H9 (cell line): ENCODE measurements at regions not wholly inside any gene's neighbourhood (a gene's known extent, or its start where the extent isn't known, plus 50 kb on each side); places are given as distances from the start of the nearest gene placed in this dataset.

Experiments used
- DNase-seq: peaks from one replicate; pipeline ENCODE4 v3.0.0-alpha.2; 2017
- H2AFZ ChIP-seq: one replicate; pipeline ENCODE4 v1.6.1; 2013; ENCODE audit warnings: mild to moderate bottlenecking, low read length, control low read depth, moderate library complexity
- H2AK5ac ChIP-seq: 2 replicates; pipeline ENCODE4 v1.6.1; 2013; ENCODE audit warnings: low read length, control low read depth, mixed read lengths; ENCODE audit not compliant: insufficient read length
- H2BK120ac ChIP-seq: one replicate; pipeline ENCODE4 v1.6.1; 2013; ENCODE audit warnings: low read depth, mild to moderate bottlenecking, low read length, control low read depth, inconsistent platforms; ENCODE audit not compliant: poor library complexity, severe bottlenecking
- H2BK12ac ChIP-seq: 2 replicates; pipeline ENCODE4 v1.6.1; 2013; ENCODE audit warnings: low read length, control low read depth, mixed read lengths, low read depth; ENCODE audit not compliant: insufficient read length
- H2BK15ac ChIP-seq: 2 replicates; pipeline ENCODE4 v1.6.1; 2013; ENCODE audit warnings: low read depth, low read length, control low read depth
- H2BK20ac ChIP-seq: one replicate; pipeline ENCODE4 v1.6.1; 2013; ENCODE audit warnings: low read depth, mild to moderate bottlenecking, low read length, control low read depth, inconsistent platforms; ENCODE audit not compliant: poor library complexity, severe bottlenecking
- H2BK5ac ChIP-seq: 2 replicates; pipeline ENCODE4 v1.6.1; 2013; ENCODE audit warnings: low read length, control low read depth, mixed read lengths; ENCODE audit not compliant: insufficient read length
- H3K14ac ChIP-seq: 2 replicates; pipeline ENCODE4 v1.6.1; 2013; ENCODE audit warnings: low read length, control low read depth; ENCODE audit not compliant: insufficient read depth
- H3K18ac ChIP-seq: 2 replicates; pipeline ENCODE4 v1.6.1; 2013; ENCODE audit warnings: low read depth, mild to moderate bottlenecking, mixed read lengths, low read length, control low read depth; ENCODE audit not compliant: insufficient read length
- H3K23ac ChIP-seq: 2 replicates; pipeline ENCODE4 v1.6.1; 2013; ENCODE audit warnings: low read length, control low read depth, mixed read lengths, low read depth; ENCODE audit not compliant: insufficient read length
- H3K23me2 ChIP-seq: 2 replicates; pipeline ENCODE4 v1.6.1; 2013; ENCODE audit warnings: low read depth, mild to moderate bottlenecking, mixed read lengths, low read length, control low read depth; ENCODE audit not compliant: insufficient read length, poor library complexity, severe bottlenecking
- H3K27ac ChIP-seq: 2 replicates; pipeline ENCODE4 v1.5.1; 2013; ENCODE audit warnings: low read length, control low read depth, mixed read lengths, low read depth; ENCODE audit not compliant: insufficient read length
- H3K27me3 ChIP-seq: 2 replicates; pipeline ENCODE4 v1.6.1; 2013; ENCODE audit warnings: low read length, control low read depth, inconsistent platforms; ENCODE audit not compliant: insufficient read depth
- H3K4ac ChIP-seq: 2 replicates; pipeline ENCODE4 v1.6.1; 2013; ENCODE audit warnings: low read depth, mild to moderate bottlenecking, control low read depth, inconsistent platforms, low read length, moderate library complexity
- H3K4me1 ChIP-seq: 2 replicates; pipeline ENCODE4 v1.6.1; 2013; ENCODE audit warnings: low read length, control low read depth, inconsistent platforms; ENCODE audit not compliant: insufficient read depth
- H3K4me2 ChIP-seq: 2 replicates; pipeline ENCODE4 v1.6.1; 2013; ENCODE audit warnings: low read length, control low read depth, mixed read lengths; ENCODE audit not compliant: insufficient read length, insufficient read depth
- H3K56ac ChIP-seq: 2 replicates; pipeline ENCODE4 v1.6.1; 2013; ENCODE audit warnings: low read depth, mild to moderate bottlenecking, mixed read lengths, low read length, control low read depth; ENCODE audit not compliant: insufficient read length
- H3K79me1 ChIP-seq: 2 replicates; pipeline ENCODE4 v1.6.1; 2013; ENCODE audit warnings: low read depth, mild to moderate bottlenecking, moderate library complexity, low read length, control low read depth, inconsistent platforms; ENCODE audit not compliant: insufficient read depth, poor library complexity, severe bottlenecking
- H3K79me2 ChIP-seq: 2 replicates; pipeline ENCODE4 v1.6.1; 2013; ENCODE audit warnings: low read length, control low read depth, inconsistent platforms; ENCODE audit not compliant: insufficient read depth
- H3K9ac ChIP-seq: 2 replicates; pipeline ENCODE4 v1.6.1; 2013; ENCODE audit warnings: low read length, control low read depth, mixed read lengths; ENCODE audit not compliant: insufficient read length; ENCODE audit errors: extremely low read depth
- H3K9me3 ChIP-seq: one replicate; pipeline ENCODE4 v1.6.1; 2013; ENCODE audit warnings: low read depth, low read length, inconsistent platforms; ENCODE audit not compliant: control insufficient read depth
- H3T11ph ChIP-seq: one replicate; pipeline ENCODE4 v1.6.1; 2013; ENCODE audit warnings: mild to moderate bottlenecking, low read length, control low read depth, inconsistent platforms
- H4K20me1 ChIP-seq: one replicate; pipeline ENCODE4 v1.6.1; 2013; ENCODE audit not compliant: control insufficient read depth, insufficient read length, insufficient read depth
- H4K5ac ChIP-seq: 2 replicates; pipeline ENCODE4 v1.6.1; 2013; ENCODE audit warnings: low read depth, mild to moderate bottlenecking, mixed read lengths, low read length, control low read depth; ENCODE audit not compliant: insufficient read length
- H4K8ac ChIP-seq: replicated peaks from 2 replicates; pipeline ENCODE4 v1.6.1; 2013; ENCODE audit warnings: low read length, control low read depth, mixed read lengths, low read depth; ENCODE audit not compliant: insufficient read length
- H4K91ac ChIP-seq: 2 replicates; pipeline ENCODE4 v1.6.1; 2013; ENCODE audit warnings: low read depth, mild to moderate bottlenecking, moderate library complexity, mixed read lengths, low read length, control low read depth; ENCODE audit not compliant: insufficient read length
- H3K27ac Mint-ChIP-seq, 3 experiments: 2 replicates in 2 of 3; 3 replicates in 1 of 3; pipeline ENCODE4 v1.8.0; 2020 to 2021; ENCODE audit warnings: mixed read lengths in 3 of 3, mild to moderate bottlenecking in 1 of 3, moderate library complexity in 1 of 3
- H3K27me3 Mint-ChIP-seq: 2 replicates; pipeline ENCODE4 v1.8.0; 2021; ENCODE audit warnings: low read depth, mild to moderate bottlenecking, moderate library complexity, mixed read lengths
- H3K36me3 Mint-ChIP-seq, 3 experiments: 2 replicates in 2 of 3; 3 replicates in 1 of 3; pipeline ENCODE4 v1.8.0; 2020 to 2021; ENCODE audit warnings: low read depth in 3 of 3, mixed read lengths in 3 of 3; ENCODE audit not compliant: insufficient read depth in 1 of 3
- H3K4me1 Mint-ChIP-seq, 2 experiments: 2 replicates each; pipeline ENCODE4 v1.8.0; 2020; ENCODE audit warnings: mixed read lengths in 2 of 2
- H3K4me3 Mint-ChIP-seq, 2 experiments: 2 replicates in 1 of 2; 3 replicates in 1 of 2; pipeline ENCODE4 v1.8.0; 2020 to 2021; ENCODE audit warnings: mild to moderate bottlenecking in 2 of 2, mixed read lengths in 2 of 2, moderate library complexity in 1 of 2
- H3K9me3 Mint-ChIP-seq, 2 experiments: 2 replicates in 1 of 2; 3 replicates in 1 of 2; pipeline ENCODE4 v1.8.0; 2020; ENCODE audit warnings: mild to moderate bottlenecking in 2 of 2, mixed read lengths in 2 of 2, moderate library complexity in 1 of 2
- CTCF ChIP-seq: fragments of 200-600 bp; sonication (generic); conservative IDR thresholded peaks from 3 replicates; pipeline ENCODE4 v1.8.0; 2021; ENCODE audit warnings: antibody characterized with exemption, mild to moderate bottlenecking
- WGBS: extraction: QIAGEN DNeasy Blood & Tissue Kit; methylation state at CpG from one replicate; pipeline ENCODE4 v1.1.7; 2013; ENCODE audit warnings: missing lambda C conversion rate, low lambda C conversion rate, mixed read lengths; ENCODE audit not compliant: insufficient read length; ENCODE audit errors: extremely low coverage; 5-methylcytosine and 5-hydroxymethylcytosine counted together

- Mint-ChIP-seq H3K36me3 (peaks cover 0 to 6% (median 0%) of the 10 kb centered on the region in 3 experiments; a peak in 4 of 7 replicates), H3K9me3 (peaks cover 14 to 15% of the 10 kb centered on the region in 2 experiments), H3K27ac (no peak overlapping the region), H3K4me1 (no peaks in the 10 kb centered on the region), H3K27me3 (no peaks in the 10 kb centered on the region), H3K4me3 (no peak overlapping the region)
- no peak overlapping the region for H3K23ac ChIP-seq
- H3K4me2 ChIP-seq: no peak overlapping the region
- no peak overlapping the region for H4K8ac ChIP-seq
- H3K9me3 ChIP-seq: no peaks in the 10 kb centered on the region
- no peak for TF ChIP-seq CTCF
- H2BK15ac ChIP-seq: no peak overlapping the region
- H3K18ac ChIP-seq: no peak overlapping the region
- no peak overlapping the region for H3K27ac ChIP-seq
- H2BK20ac ChIP-seq: no peak overlapping the region
- no peak overlapping the region for H3K4ac ChIP-seq
- no peaks in the 10 kb centered on the region for H3K79me2 ChIP-seq
- H3K9ac ChIP-seq: no peak overlapping the region
- WGBS: no CpG with 5 or more reads among the region's 4 CpGs
- H3K14ac ChIP-seq: no peak overlapping the region
- no peaks in the 10 kb centered on the region for H4K20me1 ChIP-seq
- H3K4me1 ChIP-seq: no peaks in the 10 kb centered on the region
- no peak overlapping the region for H2AFZ ChIP-seq
- no peak overlapping the region for H3T11ph ChIP-seq
- no peak overlapping the region for H2BK120ac ChIP-seq
- H2BK5ac ChIP-seq: no peak overlapping the region
- H3K56ac ChIP-seq: no peak overlapping the region
- no peak overlapping the region for H2AK5ac ChIP-seq
- no peaks in the 10 kb centered on the region for H3K79me1 ChIP-seq
- H2BK12ac ChIP-seq: no peak overlapping the region
- no peak overlapping the region for H4K5ac ChIP-seq
- H4K91ac ChIP-seq: no peak overlapping the region
- no peak for DNase-seq
- no peaks in the 10 kb centered on the region for H3K27me3 ChIP-seq
- no peaks in the 10 kb centered on the region for H3K23me2 ChIP-seq
These were observed 550.4 kb downstream of the EBF1 start for GRCh38 chr5:158549311-158549710.
